ENCODE measurements at regions not wholly inside any gene's neighbourhood (a gene's known extent, or its start where the extent isn't known, plus 50 kb on each side); places are given as distances from the start of the nearest gene placed in this dataset.
A peak's percentile ranks its signal among the peaks of the same experiment; 100 is the strongest.

GRCh38 chr12:91964501-91964900 lies 181.1 kb downstream of the BTG1 start:
- DNase-seq, result no peak

- no peak for DNase-seq
Observed at GRCh38 chr12:91959220-91959619, 186.4 kb downstream of the BTG1 start.

GRCh38 chr12:91958816-91959215 lies 186.8 kb downstream of the BTG1 start:
- no peak for DNase-seq

- no peak for DNase-seq
Observed at GRCh38 chr12:91954747-91955146, 190.9 kb downstream of the BTG1 start.

GRCh38 chr12:91954326-91954725 lies 191.3 kb downstream of the BTG1 start:
- DNase-seq, result no peak

- DNase-seq, result no peak
Observed at GRCh38 chr12:91952916-91953315, 192.7 kb downstream of the BTG1 start.

GRCh38 chr12:91951571-91951970 lies 194.1 kb downstream of the BTG1 start:
- no peak for DNase-seq

GRCh38 chr12:91948504-91948903 lies 197.1 kb downstream of the BTG1 start:
- peak; percentile 28 for DNase-seq

- no peak for DNase-seq
Observed at GRCh38 chr12:91947459-91947858, 198.2 kb downstream of the BTG1 start.

- DNase-seq, result no peak
Observed at GRCh38 chr12:91944637-91945036, 201.0 kb downstream of the BTG1 start.

- DNase-seq, result no peak
Observed at GRCh38 chr12:91940826-91941570, 204.6 kb downstream of the BTG1 start.

- no peak for DNase-seq
Observed at GRCh38 chr12:91940322-91940721, 205.3 kb downstream of the BTG1 start.

- DNase-seq, result no peak
Observed at GRCh38 chr12:91937706-91938105, 207.9 kb downstream of the BTG1 start.

- no peak for DNase-seq
Observed at GRCh38 chr12:91937009-91937408, 208.6 kb downstream of the BTG1 start.

- DNase-seq, result no peak
Observed at GRCh38 chr12:91935296-91935695, 210.3 kb downstream of the BTG1 start.

- no peak for DNase-seq
Observed at GRCh38 chr12:91931111-91931510, 214.5 kb downstream of the BTG1 start.

- DNase-seq, result no peak
Observed at GRCh38 chr12:91928501-91928900, 217.1 kb downstream of the BTG1 start.

- no peak for DNase-seq
Observed at GRCh38 chr12:91926848-91927247, 218.8 kb downstream of the BTG1 start.

- DNase-seq, result no peak
Observed at GRCh38 chr12:91924827-91925226, 220.8 kb downstream of the BTG1 start.

- no peak for DNase-seq
Observed at GRCh38 chr12:91923864-91924263, 221.8 kb downstream of the BTG1 start.

GRCh38 chr12:91922674-91923073 lies 223.0 kb downstream of the BTG1 start:
- DNase-seq, result no peak

GRCh38 chr12:91922139-91922538 lies 223.5 kb downstream of the BTG1 start:
- DNase-seq, result no peak

GRCh38 chr12:91921555-91921954 lies 224.1 kb downstream of the BTG1 start:
- no peak for DNase-seq

GRCh38 chr12:91920741-91921140 lies 224.9 kb downstream of the BTG1 start:
- DNase-seq, result no peak

- no peak for DNase-seq
Observed at GRCh38 chr12:91920276-91920675, 225.4 kb downstream of the BTG1 start.

Measured in CD4-positive, alpha-beta T cell treated with Interleukin-4 for 4 hours (primary cell).